NCI-H146 (cell line): ENCODE measurements at regions not wholly inside any gene's neighbourhood (a gene's known extent, or its start where the extent isn't known, plus 50 kb on each side); places are given as distances from the start of the nearest gene placed in this dataset.

Experiments
- DNase-seq: peaks from one replicate; lab custom pipeline; 2025; lab: John Stamatoyannopoulos, UW

DNA sequence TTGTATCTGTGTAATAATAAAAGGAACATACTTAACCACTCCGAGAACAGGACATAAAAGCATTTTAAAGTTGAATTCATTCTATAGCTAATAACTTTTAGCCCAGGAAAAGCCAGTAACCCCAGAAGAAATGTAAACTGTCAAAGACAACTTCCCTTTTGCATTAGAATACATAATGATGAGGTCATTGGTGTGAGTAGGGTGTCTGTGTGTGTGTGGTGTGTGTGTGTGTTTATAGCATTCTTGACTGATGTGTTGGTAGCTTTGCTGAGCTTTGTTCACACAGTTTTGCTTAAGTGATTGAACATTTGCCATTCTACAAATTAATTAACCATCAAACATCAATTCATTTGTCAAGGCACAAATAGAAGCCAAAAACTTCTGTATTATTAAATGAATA is 559.6 kb downstream of the ARAP2 start:
- no peak for DNase-seq

DNA sequence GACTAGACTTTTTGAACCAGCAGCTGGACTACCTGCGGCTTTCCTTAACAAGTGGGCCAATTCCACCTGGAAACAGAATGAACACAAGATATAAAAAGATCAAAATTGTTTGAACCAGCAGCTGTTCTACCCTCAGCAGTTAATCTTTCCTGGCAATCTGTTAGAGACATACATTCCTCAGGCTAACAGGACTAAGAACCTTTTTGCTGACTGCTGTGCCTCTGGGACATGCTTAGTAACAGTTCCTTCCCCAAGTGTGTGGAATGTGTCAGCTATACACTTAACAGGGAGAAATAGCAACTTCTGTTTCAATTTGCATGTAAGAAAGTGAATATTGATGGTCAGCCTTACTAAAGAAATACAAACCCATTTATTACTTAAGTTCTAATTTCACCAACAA is 554.4 kb downstream of the ARAP2 start:
- DNase-seq, result no peak

DNA sequence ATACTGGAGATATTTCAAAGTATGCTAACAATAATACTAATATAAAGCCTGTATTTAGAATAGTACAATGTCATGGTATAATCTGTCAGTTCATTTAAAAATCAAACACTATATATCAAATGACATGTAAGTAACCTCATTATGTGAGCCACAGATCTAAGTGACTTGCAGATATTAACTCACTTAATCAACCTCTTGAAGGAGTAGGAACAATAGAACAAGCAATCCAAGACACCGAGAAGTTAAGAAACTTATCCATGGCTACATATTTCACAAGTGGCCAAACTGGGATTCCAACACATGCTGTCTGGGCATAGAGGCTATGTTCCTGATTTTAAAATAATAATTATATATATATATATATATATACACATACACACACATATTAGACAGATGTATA is 554.0 kb downstream of the ARAP2 start:
- DNase-seq, result no peak

DNA sequence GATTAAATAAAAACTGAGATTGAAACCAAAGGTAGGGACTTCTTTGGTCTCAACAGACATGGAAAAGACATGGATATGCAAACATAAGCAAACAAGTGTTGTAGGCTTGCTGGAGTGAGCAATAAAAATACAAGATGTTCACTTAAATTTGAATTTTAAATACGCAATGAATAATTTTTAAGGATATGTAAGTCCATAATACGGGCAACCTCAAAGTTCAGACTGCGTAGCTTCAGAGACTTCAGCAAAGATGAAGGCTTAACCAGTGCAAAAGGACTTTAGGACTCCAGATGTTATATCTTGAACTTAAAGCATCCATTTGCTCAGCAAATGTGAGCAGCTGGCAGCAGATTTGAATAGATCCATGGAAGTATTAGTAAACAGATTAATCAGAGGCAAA is 549.3 kb downstream of the ARAP2 start:
- DNase-seq, result no peak

DNA sequence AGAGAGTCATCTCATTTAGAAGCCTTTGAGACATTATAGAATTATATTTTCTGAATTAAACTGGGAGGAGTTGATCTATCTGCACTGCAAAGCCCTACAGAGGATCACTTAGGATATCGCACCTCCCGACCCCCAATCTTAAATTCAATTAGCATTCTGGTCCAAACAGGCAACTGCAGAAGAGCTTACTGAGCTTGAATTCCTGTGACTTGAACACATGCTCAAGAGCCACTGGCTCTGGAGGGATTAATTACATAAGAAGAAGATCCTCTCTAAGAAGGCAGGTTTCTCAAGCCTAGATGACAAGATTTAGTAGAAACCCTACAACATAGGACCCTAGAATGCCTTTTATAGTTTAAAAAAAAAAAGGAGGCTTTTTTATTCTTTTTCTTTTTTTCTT is 548.9 kb downstream of the ARAP2 start:
- no peak for DNase-seq

DNA sequence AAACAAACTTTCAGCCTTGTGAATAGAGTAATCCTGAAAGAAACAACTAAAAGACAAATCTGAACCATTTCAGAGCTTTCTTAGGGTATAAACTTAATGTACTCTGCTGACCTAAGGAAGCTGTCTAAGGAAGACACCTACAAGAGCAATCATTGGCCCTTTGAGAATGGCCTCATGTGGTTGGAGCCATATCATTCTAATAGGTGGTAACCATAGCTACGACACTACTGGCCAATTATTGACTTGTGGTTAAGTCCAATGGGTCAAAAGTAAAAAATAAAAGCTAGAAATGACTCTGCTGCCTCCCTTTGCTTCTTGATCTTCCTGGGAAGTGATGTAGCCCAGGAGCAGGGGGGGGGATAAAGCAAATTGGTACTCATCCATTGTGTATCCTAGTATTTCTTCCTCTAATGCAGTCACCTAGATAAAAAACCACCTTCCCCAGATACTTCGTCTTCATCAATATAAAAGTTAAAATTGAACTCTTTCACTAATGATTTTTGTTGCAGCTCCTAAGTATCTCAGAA is 547.0 kb downstream of the ARAP2 start:
- no peak for DNase-seq

DNA sequence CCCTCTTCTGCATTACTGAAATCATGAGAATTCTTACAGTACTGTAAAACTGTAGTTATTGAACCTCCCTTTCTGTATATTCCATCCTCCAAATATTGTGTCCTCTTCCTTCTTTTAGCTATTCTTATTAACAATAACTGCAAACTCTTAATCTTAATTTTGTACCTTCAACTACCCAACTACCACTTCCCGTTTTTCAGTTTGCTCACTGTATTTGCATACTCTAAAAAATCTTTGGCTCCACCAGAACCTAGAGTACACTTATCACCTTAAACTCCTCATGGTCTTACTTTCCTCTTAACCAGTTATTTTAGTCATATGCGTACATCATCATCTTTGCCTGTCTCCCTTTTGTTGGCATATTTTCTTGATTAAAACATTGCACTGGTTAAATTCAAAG is 543.7 kb downstream of the ARAP2 start:
- no peak for DNase-seq

DNA sequence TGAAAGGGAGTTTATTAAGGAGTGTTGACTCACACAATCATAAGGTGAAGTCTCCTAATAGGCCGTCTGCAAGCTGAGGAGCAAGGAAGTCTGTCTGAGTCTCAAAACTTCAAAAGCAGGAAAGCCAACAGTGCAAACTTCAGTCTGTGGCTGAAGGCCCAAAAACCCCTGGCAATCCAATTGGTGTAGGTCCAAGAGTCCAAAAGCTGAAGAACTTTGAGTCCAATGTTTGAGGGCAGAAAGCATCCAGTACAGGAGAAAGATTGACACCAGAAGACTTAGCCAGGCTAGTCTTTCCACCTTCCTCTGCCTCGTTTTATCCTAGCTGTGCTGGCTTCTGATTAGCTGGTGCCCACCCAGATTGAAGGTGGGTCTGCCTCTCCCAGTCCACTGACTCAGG is 535.2 kb downstream of the ARAP2 start:
- DNase-seq, result no peak

DNA sequence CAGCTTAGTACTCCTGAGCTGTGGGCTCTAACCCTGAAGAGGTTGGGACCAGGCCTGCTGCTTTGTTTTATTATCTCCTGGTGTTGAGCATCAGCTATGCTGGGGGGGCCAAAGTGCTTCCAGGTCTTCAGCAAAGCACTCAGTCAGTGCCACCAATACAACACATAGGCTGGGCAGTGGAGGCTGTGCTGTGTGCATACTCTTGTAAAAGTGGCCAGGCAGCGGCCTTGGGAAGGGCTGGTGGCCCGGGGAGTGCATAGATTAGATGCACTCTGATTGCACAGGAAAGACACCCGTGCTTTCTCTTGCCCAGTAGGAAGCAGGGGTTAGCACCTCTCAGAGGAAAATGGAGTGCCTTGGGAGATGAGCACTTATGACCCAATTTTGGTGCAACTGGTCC is 534.0 kb downstream of the ARAP2 start:
- no peak for DNase-seq

DNA sequence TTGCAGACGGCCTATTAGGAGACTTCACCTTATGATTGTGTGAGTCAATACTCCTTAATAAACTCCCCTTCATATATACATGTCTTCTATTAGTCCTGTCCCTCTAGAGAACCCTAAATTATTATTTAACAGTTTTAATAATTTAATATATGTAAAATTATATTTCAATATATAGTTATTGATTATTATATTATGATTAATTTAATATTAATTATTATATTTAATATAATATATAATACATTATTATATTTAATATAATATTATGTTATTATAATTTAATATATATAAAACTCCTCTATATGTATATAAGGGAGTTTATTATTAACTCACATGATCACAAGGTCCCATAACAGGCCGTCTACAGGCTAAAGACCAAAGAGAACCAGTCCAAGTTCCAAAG is 533.2 kb downstream of the ARAP2 start:
- no peak for DNase-seq

DNA sequence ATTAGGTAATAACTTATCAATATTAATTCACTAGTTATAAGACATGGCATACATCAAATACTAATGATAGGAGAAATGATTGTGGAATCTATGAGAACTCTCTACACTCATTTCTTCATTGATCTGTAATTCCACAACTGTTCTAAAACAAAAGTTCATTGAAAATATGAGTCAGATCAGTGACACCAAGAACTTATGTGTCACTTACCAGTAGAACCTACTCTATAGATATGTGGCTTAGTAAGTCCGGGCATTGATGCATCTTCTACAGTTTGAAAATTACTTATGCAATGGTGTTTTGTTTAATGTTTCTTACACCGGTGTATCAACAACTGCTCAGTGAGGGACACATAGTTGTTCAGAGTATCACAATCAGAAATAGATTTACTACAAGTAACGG is 520.3 kb downstream of the ARAP2 start:
- DNase-seq, result no peak

DNA sequence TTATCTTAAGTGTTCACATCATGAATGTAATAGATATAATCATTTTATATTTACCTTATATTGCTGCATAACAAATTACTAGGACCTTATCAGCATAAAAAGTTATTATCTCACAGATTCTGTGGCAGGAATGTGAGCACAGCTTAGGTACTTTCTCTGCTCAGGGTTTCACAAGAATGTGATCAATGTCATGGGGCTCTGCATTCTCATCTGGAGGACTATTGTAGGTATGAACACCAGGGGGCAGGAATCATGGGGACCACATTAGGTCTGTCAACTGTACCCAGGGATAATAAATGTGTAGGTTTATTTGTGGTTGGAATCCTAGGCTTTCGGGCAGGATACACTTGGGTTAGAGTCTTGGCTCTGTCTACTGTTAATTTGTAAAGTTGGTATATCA is 519.2 kb downstream of the ARAP2 start:
- DNase-seq, result no peak

DNA sequence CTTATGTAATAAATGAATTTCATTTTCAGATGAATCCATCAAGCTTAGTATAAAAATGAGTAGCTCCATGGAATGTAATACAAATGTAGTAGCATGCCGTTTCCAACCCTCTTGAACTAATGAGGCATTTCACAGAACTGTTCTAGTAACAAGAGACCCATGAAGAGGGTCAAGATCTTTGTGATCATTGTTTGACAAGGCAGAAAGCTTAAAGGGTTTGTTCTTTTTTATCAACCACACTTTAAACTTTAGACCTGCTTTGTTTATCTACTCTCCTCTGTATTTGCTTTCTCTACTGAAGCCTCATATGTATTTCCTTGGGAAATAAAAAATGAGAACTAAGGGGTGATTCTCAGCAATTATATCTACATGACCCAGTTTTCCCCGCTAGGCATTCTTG is 513.9 kb downstream of the ARAP2 start:
- DNase-seq, result no peak

DNA sequence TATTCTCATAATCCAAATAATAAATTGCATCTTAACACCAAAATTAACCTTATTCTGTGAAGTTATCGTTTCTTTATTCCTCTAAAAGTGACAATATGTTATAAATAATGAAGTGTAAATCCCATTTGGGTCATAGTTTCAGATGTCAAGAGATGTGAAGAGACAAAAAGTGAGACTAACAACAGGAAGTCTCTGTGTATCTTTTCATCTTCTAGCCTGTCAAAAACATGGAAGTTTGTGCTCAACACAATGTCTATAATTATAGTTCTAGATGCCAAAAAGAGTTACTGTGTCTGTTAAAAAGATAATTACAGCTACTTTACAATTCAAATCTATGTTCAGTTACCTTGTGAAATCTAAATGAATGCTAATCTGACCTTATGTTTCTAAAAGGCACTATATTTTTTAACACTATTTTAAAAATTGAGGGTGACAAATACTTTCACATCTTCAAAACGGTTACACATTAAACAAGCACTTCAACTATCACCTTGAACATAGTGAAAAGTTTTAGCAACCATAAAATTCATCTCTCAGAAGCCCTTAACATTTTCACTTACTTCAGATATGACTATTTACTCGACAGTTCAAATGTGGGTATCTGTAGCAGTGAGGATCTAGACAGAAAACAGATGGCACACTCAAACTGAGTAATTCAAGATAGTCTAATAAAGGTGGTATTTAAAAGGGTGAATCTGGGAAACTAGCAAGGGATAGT is 509.8 kb downstream of the ARAP2 start:
- no peak for DNase-seq

DNA sequence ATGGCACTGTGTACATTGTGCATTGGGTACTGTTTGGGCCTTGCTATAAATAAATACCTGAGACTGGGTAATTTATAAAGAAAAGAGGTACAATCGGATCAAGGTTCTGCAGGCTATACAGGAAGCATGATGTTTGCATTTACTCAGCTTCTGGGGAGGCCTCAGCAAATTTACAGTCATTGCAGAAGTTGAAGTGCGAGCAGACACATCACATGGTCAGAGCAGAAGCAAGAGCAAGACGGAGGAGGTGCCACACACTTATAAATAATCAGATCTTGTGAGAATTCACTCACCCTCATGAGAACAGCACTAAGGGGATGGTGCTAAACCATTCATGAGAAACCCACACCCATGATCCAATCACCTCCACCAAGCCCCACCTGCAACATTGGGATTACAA is 505.0 kb downstream of the ARAP2 start:
- no peak for DNase-seq

DNA sequence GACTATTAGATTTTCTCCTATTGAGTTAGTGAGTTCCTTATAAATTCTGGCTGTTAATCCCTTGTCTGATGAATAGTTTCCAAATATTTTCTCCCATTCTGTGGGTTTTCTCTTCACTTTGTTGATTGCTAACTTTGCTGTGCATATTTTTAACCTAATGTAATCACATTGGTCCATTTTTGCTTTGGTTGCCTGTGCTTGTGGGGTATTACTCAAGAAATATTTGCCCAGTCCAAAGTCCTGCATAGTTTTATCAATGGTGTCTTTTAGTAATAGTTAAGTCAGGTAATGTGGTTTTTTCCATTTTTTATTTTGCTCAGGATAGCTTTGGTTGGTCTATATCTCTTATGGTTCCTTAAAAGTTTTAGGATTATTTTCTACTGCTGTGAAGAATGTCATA is 490.3 kb downstream of the ARAP2 start:
- no peak for DNase-seq

DNA sequence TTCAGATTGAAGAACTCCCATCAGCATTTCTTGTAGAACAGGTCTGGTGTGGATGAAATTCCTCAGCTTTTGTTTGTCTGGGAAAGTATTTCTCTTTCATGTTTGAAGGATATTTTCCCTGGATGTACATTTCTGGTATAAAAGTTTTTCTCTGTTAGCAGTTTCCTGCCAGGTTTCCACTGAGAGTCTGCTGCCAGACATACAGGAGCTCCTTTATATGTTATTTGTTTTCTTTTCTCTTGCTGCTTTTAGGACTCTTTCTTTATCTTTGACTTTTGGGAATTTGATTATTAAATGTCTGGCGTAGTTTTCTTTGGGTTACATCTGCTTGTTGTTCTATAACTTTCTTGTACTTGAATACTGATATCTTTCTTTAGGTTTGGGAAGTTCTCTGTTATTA is 486.5 kb downstream of the ARAP2 start:
- no peak for DNase-seq

DNA sequence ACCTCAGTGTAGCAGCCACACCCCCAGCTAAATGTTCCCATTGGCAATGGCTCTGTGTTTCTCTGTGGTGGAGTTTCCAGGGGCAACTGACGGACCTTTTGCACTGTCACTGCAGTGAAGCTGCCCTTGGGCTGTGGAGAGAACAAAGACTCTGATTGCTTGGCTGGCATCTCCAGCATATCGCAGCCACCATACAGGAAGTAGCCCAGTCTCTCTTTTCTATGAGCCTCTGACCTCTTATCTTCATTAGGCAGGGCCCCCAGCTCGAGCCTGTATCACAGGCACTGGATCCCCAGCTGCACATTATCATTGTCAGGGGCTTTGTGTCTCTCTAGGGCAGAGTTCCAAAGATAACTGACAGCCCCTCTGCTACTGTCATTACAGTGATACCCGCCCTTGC is 483.5 kb downstream of the ARAP2 start:
- DNase-seq, result peak; percentile 77

DNA sequence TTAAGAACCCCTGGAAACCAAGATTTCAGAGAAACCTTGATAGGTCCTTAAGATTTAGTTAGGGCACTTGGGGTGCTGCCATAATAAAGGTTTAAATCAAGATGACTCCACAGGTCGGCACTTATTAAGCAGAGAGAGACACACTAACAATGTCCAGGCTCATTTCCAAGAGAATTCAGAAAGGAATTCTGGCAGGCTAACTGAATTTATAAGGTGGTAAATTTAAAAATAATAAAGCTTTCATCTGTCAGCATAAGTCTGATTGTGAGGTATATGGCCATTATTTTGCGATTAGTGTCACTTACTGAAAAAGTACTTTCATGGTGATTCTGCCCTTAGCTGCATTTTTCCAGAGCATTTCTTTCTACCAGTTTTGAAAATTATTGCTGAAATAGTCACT is 472.7 kb downstream of the ARAP2 start:
- DNase-seq, result no peak

DNA sequence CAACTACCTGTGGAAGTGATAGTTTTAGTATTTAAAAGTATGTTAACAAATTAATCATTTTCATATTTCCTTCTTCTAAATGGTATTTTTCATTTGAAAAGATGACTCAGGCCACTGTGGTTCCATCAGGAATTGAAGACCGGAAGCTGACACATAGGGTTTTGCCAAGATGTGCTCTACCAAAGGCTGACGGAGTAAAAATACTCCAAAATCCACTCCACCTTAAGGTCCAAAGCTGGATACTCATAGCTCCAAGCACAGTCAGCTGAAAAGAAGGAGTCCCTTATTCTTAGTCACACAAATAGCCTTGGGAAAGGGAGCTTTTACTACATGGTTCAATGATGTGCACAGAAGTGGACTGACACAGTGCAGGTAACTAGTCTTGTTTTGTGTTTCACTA is 472.0 kb downstream of the ARAP2 start:
- no peak for DNase-seq

DNA sequence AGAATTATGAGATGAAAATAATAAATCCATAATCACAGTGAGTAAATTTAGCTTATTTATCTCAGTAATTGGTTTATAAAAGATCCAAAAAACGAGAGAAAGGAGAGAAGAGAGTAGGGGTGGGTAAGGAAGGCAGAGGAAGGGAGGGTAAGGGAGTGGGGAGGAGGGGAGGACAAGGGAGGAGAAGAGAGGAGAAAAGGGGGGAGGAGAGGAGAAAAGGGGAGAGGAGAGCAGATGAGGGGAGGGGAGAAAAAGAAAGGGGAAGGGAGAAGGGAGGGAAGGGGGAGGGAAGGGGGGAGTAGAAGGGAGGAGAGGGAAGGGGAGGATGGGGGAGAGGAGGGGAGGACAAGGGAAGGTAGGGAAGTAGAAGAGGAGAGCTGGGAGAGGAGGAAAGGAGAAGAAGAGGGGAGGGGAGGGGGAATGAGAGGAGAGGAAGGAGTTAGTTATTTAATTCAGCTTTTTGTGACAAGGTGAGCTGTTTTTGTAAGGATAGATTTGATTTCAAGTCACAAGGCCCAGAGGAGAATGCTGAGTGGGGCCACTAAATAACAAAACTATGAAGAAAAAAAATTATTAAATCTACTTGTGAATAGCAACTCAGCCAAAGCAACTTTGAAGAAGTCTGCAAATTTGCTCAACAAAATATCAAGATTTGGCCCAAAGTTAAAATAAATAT is 454.3 kb downstream of the ARAP2 start:
- DNase-seq, result no peak

DNA sequence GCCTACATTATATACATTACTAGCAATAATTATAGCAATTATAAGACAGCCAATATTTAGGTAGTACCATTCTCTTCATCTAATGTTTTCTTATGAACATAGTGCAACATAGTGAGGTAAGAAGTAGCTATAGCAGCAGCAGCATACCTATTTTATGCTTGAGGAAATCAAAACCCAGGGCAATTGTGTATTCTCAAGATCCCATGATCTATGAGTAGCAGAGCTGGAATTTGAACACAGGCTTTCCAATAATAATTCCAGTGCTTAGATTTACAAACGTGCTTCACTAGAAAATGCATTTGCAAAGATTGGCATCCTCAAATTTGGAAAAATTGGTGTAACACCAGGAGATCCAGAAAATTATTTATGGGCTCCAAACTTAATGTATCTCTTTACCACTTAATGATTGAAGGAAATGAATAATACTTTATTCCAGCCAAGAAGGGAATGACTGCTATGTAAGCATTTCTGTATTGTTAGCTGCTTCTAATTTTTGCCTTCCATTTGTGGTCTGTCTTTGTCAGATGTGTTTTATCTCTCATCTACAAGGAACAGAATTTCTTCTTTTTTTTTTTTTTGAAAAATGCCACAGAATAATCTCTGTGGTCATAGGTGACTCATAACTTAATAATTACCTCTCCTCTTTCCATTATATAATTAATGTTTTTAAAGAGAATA is 451.1 kb downstream of the ARAP2 start:
- no peak for DNase-seq

DNA sequence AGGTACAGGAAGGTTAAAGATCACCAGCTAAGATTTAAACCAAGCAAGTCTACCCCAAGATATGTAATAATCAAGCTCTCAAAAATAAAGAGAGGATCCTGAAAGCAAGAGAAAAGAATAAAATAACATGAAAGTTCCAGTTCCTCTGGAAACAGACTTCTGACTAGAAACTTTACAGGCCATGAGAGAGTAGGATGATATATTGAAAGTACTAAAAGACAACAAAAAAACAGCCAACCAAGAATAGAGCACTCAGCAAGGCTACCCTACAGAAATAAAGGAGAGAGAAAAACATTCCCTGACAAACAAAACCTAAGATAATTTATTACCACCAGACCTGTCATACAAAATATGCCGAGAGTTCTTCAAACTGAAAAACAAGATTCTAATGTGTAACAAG is 450.5 kb downstream of the ARAP2 start:
- no peak for DNase-seq
